ENCODE measurements at regions not wholly inside any gene's neighbourhood (a gene's known extent, or its start where the extent isn't known, plus 50 kb on each side); places are given as distances from the start of the nearest gene placed in this dataset.
"Not testable (repeated sequence)": the region's sequence is repeated elsewhere in the genome, so short reads cannot be mapped to it uniquely, and the experiment has no call there.

- no peak for TF ChIP-seq CTCF (IDR thresholded peaks at IDR 0.05)
- Mint-ChIP-seq H3K27ac (no peak overlapping the region), H3K27me3 (no peaks in the 10 kb centered on the region), H3K36me3 (ENCODE audit: low read depth) (no peaks in the 10 kb centered on the region), H3K4me1 (ENCODE audit: low read depth) (no peaks in the 10 kb centered on the region), H3K4me3 (no peak overlapping the region), H3K9me3 (no peaks in the 10 kb centered on the region)
- CTCF ChIA-PET: no interaction called here
- ATAC-seq (no peak), DNase-seq (no peak)
- intact Hi-C loops (cut with micrococcal nuclease): no loop called here
- POLR2A ChIA-PET: no interaction called here
Observed at GRCh38 chr17:70938336-70938735, 769.0 kb downstream of the KCNJ2 start.

DNA sequence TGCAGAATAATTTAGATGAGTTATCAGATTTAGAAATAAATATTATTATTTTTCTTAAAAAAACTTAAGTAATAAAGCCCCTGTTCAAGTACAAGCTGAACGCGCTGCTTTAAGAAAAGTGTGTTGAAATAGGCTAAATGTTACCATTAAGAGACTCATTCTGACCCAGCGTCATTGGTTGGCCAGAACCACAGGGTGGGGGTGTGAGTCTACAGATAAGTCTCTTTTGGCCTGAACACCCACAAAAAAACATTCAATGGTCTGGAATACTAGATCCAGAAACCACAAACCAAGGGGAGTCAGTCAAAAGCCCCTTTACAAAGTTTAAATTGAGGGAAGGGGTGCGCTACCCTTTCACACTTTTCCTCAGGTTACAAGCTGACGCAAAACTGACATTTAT lies 776.1 kb downstream of the KCNJ2 start:
- DNase-seq (no peak), ATAC-seq (no peak)
- Mint-ChIP-seq H3K4me1 (ENCODE audit: low read depth) (no peaks in the 10 kb centered on the region), H3K27ac (no peak overlapping the region), H3K36me3 (ENCODE audit: low read depth) (no peaks in the 10 kb centered on the region), H3K27me3 (no peaks in the 10 kb centered on the region), H3K9me3 (no peaks in the 10 kb centered on the region), H3K4me3 (no peak overlapping the region)
- intact Hi-C loops (cut with micrococcal nuclease): no loop called here
- CTCF ChIA-PET: interaction anchor here (0.9 kb wide), 1 partner anchor 10 kb away, joined by 3 read pairs; no protein-coding TSS in a partner anchor
- POLR2A ChIA-PET: no interaction called here
- TF ChIP-seq CTCF (IDR thresholded peaks at IDR 0.05): no peak

GRCh38 chr17:70947215-70947614 lies 777.9 kb downstream of the KCNJ2 start:
- Mint-ChIP-seq H3K4me3 (no peak overlapping the region), H3K27me3 (no peaks in the 10 kb centered on the region), H3K27ac (no peak overlapping the region), H3K9me3 (peaks cover 3% of the 10 kb centered on the region), H3K4me1 (ENCODE audit: low read depth) (no peaks in the 10 kb centered on the region), H3K36me3 (ENCODE audit: low read depth) (no peaks in the 10 kb centered on the region)
- DNase-seq: no peak
- intact Hi-C loops (cut with micrococcal nuclease): no loop called here
- ChIA-PET CTCF (interaction anchor here (1.2 kb wide), 1 partner anchor 51 kb away, joined by 3 read pairs; no protein-coding TSS in a partner anchor), POLR2A (interaction anchor here (0.9 kb wide), 1 partner anchor 20 kb away, joined by 3 read pairs; no protein-coding TSS in a partner anchor)
- ATAC-seq: no peak
- TF ChIP-seq CTCF (IDR thresholded peaks at IDR 0.05): no peak

- DNase-seq (no peak), ATAC-seq (no peak)
- no peaks in the 10 kb centered on the region for H3K4me1 Mint-ChIP-seq (ENCODE audit: low read depth)
- no peak for TF ChIP-seq CTCF (IDR thresholded peaks at IDR 0.05)
- H3K27me3 Mint-ChIP-seq: no peaks in the 10 kb centered on the region
- no peak overlapping the region for H3K4me3 Mint-ChIP-seq
- no peaks in the 10 kb centered on the region for H3K36me3 Mint-ChIP-seq (ENCODE audit: low read depth)
- POLR2A ChIA-PET: interaction anchor here (0.9 kb wide), 1 partner anchor 21 kb away, joined by 3 read pairs; no protein-coding TSS in a partner anchor
- intact Hi-C loops (cut with micrococcal nuclease): no loop called here
- H3K27ac Mint-ChIP-seq: no peak overlapping the region
- peaks cover 3% of the 10 kb centered on the region for H3K9me3 Mint-ChIP-seq
- CTCF ChIA-PET: interaction anchor here (1.2 kb wide), 1 partner anchor 50 kb away, joined by 3 read pairs; no protein-coding TSS in a partner anchor
Observed at GRCh38 chr17:70947636-70948565, 778.6 kb downstream of the KCNJ2 start.

GRCh38 chr17:70953140-70953539 lies 783.8 kb downstream of the KCNJ2 start:
- H3K27me3 Mint-ChIP-seq; H3K36me3 Mint-ChIP-seq (ENCODE audit: low read depth); H3K4me3 Mint-ChIP-seq; H3K4me1 Mint-ChIP-seq (ENCODE audit: low read depth); DNase-seq; H3K9me3 Mint-ChIP-seq; H3K27ac Mint-ChIP-seq; POLR2A ChIA-PET; CTCF ChIA-PET; intact Hi-C loops (cut with micrococcal nuclease); ATAC-seq: not testable (repeated sequence)

Data from activated CD8-positive, alpha-beta T cell treated with anti-CD3 and anti-CD28 coated beads for 36 hours (primary cell).